Immature natural killer cell (primary cell): ENCODE measurements at regions not wholly inside any gene's neighbourhood (a gene's known extent, or its start where the extent isn't known, plus 50 kb on each side); places are given as distances from the start of the nearest gene placed in this dataset.
"Not testable (repeated sequence)": the region's sequence is repeated elsewhere in the genome, so short reads cannot be mapped to it uniquely, and the experiment has no call there.

Experiments
- DNase-seq, 3 donors: peaks; one replicate each; pipeline ENCODE4 v3.0.0; 2022; ENCODE audit warnings: mixed read lengths in 1 of 3
- H3K27ac Mint-ChIP-seq, 6 donors: one replicate each; pipeline ENCODE4 v1.8.0; 2020; ENCODE audit warnings: mixed read lengths in 6 of 6, mild to moderate bottlenecking in 5 of 6, inconsistent platforms in 4 of 6, moderate library complexity in 3 of 6
- H3K27me3 Mint-ChIP-seq, 3 donors: one replicate each; pipeline ENCODE4 v1.8.0; 2020 to 2021; ENCODE audit warnings: low read depth in 3 of 3, mild to moderate bottlenecking in 3 of 3, mixed read lengths in 3 of 3, moderate library complexity in 3 of 3, inconsistent platforms in 1 of 3
- H3K36me3 Mint-ChIP-seq, 3 donors: one replicate each; pipeline ENCODE4 v1.8.0; 2020; ENCODE audit warnings: mixed read lengths in 3 of 3, inconsistent platforms in 2 of 3, mild to moderate bottlenecking in 2 of 3
- H3K4me1 Mint-ChIP-seq, 2 donors: one replicate each; pipeline ENCODE4 v1.8.0; 2020; ENCODE audit warnings: inconsistent platforms in 2 of 2, mild to moderate bottlenecking in 2 of 2, mixed read lengths in 2 of 2, moderate library complexity in 1 of 2
- H3K4me3 Mint-ChIP-seq, 5 donors: one replicate each; pipeline ENCODE4 v1.8.0; 2020; ENCODE audit warnings: mild to moderate bottlenecking in 5 of 5, mixed read lengths in 5 of 5, inconsistent platforms in 3 of 5, moderate library complexity in 3 of 5
- H3K9me3 Mint-ChIP-seq, 6 donors: one replicate each; pipeline ENCODE4 v1.8.0; 2020; ENCODE audit warnings: mild to moderate bottlenecking in 6 of 6, mixed read lengths in 6 of 6, inconsistent platforms in 4 of 6, moderate library complexity in 3 of 6

DNA sequence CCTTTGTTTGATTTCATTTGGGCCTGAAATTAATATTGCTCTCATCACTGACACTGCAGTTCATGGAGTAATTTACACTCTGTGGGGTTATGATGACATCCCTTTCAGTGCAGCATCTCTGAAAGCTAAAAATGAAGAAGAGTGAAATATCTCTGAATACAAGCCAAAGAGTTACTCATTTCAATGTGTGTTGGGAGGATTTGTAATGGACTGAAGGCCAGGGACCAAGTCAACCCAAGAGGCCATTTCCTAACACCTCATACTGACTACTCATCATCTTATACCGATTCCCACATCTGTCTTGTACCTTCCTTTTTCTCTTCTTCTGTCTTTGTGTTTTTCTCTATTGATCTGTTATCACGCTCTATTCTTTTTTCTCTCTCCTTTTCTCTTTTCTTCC lies 374.4 kb upstream of the FRG1 start:
- H3K36me3 Mint-ChIP-seq, H3K4me3 Mint-ChIP-seq, H3K9me3 Mint-ChIP-seq, H3K27me3 Mint-ChIP-seq, DNase-seq, H3K4me1 Mint-ChIP-seq, H3K27ac Mint-ChIP-seq: not testable (repeated sequence)

DNA sequence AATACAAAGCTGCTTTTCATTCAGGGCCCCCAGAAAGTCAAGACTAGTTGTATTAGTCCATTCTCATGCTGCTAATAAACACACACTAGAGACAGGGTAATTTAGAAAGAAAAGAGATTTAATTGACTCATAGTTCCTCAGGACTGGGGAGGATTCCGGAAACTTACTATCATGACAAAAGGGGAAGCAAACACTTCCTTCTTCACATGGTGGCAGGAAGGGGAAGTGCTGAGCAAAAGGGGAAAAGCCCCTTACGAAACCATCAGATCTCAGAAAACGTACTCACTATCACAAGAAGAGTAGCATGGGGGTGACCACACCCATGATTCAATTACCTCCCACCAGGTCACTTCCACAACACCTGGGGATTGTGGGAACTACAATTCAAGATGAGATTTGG lies 373.8 kb upstream of the FRG1 start:
- H3K4me1 Mint-ChIP-seq, H3K27ac Mint-ChIP-seq, H3K36me3 Mint-ChIP-seq, H3K27me3 Mint-ChIP-seq, H3K4me3 Mint-ChIP-seq, H3K9me3 Mint-ChIP-seq: not testable (repeated sequence)
- DNase-seq, result peak in 1 of 3 donors; percentile 1

DNA sequence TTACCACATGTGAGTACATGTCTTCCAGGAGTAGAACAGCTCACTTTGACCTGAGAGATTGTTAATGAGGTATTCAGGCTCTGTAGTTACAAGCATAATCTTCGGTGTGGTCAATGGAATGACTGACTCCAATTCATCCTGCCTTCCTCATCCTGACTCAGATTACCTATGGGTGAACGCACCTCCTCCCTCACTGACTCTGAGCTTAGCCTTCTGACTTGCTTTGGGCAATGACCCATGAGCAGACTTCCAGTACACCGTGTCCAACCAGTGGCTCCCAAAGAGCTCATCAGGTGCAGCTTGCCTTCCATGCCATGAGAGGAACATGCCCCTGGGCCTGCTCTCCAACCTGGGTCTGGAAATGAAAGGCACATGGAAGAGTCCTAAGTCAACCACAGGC lies 361.0 kb upstream of the FRG1 start:
- H3K4me1 Mint-ChIP-seq, H3K4me3 Mint-ChIP-seq, DNase-seq, H3K27me3 Mint-ChIP-seq, H3K36me3 Mint-ChIP-seq, H3K27ac Mint-ChIP-seq: not testable (repeated sequence)
- peaks cover 5 to 24% (median 9%) of the 10 kb centered on the region in 6 donors for H3K9me3 Mint-ChIP-seq

DNA sequence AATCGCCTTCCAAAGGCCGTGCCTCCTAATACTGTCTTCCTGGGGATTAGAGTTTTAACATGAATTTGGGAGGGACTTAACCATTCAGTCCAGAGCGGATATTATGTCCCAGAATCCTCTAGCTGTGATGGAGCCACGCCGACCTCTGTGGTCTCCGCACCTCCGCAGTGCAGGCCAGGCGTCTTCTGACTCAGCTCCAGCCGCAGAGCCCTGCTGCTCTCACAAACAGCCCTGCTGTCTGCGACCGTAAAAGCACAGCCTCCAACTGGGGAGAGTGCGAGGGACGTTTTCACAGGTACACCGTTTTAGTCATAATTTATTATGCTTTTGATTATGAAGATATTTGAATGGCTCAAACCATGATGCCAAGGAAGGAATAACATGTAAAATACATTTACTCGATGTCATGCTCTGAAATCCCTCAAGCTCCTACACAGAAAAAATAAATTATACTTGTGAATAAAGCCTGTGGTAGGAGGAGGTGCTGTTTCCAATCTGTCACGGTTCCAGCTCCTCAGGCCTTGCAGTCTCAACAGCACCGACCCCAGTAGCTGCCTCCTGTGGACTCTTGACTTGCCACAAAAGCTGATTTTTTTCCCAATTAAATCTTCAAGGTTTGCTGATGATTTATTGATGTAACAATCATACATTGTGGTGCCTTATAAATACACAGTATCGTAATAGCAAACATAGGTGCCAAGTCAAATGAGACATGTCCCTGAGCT lies 353.6 kb upstream of the FRG1 start:
- H3K27ac Mint-ChIP-seq, DNase-seq, H3K27me3 Mint-ChIP-seq, H3K4me1 Mint-ChIP-seq, H3K36me3 Mint-ChIP-seq, H3K4me3 Mint-ChIP-seq: not testable (repeated sequence)
- peaks cover 3 to 21% (median 9%) of the 10 kb centered on the region in 6 donors for H3K9me3 Mint-ChIP-seq

DNA sequence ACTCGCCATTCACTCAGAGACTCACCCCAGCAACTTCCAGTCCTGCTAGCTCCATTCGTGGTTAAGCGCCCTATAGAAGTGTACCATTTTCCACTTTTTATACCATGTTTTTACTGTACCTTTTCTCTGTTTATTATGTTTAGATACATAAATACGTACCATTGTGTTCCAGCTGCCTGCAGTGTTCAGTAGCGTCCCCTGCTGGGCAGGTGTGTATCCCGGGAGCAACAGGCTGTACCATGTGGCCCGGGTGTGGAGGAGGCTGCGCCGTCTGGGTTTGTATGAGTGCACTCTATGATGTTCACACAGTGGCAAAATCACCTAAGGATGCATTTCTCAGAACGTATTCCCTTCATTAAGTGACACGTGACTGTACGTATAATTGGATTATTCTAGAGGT lies 351.5 kb upstream of the FRG1 start:
- DNase-seq, H3K4me1 Mint-ChIP-seq, H3K27me3 Mint-ChIP-seq, H3K4me3 Mint-ChIP-seq, H3K36me3 Mint-ChIP-seq, H3K27ac Mint-ChIP-seq: not testable (repeated sequence)
- H3K9me3 Mint-ChIP-seq, result peaks cover 2 to 16% (median 7%) of the 10 kb centered on the region in 6 donors

DNA sequence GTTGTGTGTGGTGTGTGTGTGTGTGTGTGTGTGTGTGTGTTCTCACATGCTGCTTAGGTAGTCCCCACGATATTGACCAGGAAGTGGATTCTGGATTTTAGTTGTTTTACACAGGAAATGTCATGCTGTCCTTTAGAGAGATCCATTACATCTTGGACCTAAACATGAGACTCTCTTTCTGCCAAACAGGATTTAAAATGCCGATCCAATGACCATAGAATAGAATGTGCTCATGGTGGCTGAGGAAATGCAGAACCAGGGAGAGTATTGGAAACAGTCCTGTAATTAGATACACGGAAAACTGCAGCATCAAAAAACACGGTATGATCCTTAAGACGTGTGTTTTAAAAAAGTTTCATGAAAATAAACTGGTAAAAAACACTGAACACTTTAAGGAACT lies 347.8 kb upstream of the FRG1 start:
- Mint-ChIP-seq H3K36me3 (no peaks in the 10 kb centered on the region), H3K4me1 (no peaks in the 10 kb centered on the region), H3K4me3 (no peak overlapping the region), H3K9me3 (peaks cover 3 to 28% (median 9%) of the 10 kb centered on the region in 6 donors), H3K27ac (no peak overlapping the region), H3K27me3 (no peaks in the 10 kb centered on the region)
- DNase-seq, result no peak

DNA sequence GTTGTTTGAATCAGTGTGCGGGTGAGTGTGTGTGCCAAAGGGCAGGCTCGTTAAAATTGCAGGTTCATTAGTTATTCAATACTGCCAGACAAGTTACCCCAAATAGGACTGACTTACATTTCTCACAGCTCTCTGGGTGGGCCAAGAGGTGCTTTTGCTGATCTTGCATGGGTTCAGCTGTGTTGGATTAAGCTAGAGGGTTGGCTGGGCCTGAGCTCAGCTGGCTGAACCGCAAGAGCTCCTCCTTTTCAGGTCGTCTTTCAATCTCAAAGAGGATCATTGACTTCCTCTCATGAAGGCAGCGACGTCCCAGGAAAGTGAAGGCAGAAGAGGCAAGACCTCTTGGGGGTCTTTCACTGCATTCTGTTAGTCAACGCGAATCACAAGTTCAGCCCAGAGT lies 343.3 kb upstream of the FRG1 start:
- H3K4me3 Mint-ChIP-seq, result no peak overlapping the region
- no peak overlapping the region for H3K27ac Mint-ChIP-seq
- H3K27me3 Mint-ChIP-seq, result no peaks in the 10 kb centered on the region
- H3K9me3 Mint-ChIP-seq, result peaks cover 6 to 37% (median 12%) of the 10 kb centered on the region in 6 donors
- no peaks in the 10 kb centered on the region for H3K36me3 Mint-ChIP-seq
- no peak for DNase-seq
- no peaks in the 10 kb centered on the region for H3K4me1 Mint-ChIP-seq

DNA sequence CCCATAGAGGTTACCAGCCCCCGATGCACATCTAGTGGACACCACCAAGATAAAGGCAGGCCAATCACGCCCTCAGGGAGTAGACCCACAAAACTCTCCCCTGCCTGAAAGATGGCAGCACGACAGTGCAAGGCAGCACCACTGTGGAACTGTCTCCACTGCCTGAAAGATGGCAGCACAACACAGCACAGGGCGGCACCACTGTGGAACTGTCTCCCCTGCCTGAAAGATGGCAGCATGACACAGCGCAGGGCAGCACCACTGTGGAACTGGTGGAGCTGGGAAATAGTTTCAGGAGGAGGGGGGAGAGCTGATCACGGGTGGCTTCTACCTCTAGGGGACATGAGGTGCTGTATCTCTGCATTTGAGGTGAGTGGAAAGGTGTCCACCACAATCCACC lies 340.4 kb upstream of the FRG1 start:
- Mint-ChIP-seq H3K4me1 (no peaks in the 10 kb centered on the region), H3K4me3 (no peak overlapping the region), H3K27me3 (no peaks in the 10 kb centered on the region), H3K9me3 (peaks cover 4 to 29% (median 12%) of the 10 kb centered on the region in 6 donors), H3K36me3 (no peaks in the 10 kb centered on the region), H3K27ac (no peak overlapping the region)
- no peak for DNase-seq

DNA sequence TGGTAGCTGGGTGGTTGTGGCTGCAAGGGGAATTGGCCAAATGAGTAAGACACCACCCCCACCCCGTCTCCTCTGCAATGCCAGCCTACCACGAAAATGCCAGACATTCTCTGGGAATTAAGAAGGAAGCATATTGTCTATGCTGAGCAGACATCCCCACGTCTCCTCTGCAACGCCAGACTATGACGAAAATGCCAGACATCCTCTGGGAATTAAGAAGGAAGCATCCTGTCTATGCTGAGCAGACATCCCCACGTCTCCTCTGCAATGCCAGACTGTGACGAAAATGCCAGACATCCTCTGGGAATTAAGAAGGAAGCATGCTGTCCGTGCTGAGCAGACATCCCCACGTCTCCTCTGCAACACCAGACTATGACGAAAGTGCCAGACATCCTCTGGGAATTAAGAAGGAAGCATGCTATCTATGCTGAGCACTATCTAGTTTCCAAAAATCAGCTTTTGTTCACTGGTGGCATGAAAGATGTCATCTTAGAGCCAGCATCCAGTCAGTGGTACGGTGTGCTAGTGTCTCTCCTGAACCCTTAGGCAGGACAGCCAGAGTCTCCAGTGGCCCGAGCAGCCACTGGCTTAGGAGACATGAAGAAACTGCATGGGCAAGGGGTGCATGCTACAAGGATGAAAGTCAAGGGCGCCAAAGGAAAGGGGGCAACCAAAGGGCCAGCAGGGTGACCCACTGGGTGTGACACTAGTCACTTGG lies 339.8 kb upstream of the FRG1 start:
- no peaks in the 10 kb centered on the region for H3K4me1 Mint-ChIP-seq
- no peaks in the 10 kb centered on the region for H3K36me3 Mint-ChIP-seq
- H3K27me3 Mint-ChIP-seq, result no peaks in the 10 kb centered on the region
- no peak overlapping the region for H3K4me3 Mint-ChIP-seq
- DNase-seq, result no peak
- H3K27ac Mint-ChIP-seq, result no peak overlapping the region
- H3K9me3 Mint-ChIP-seq, result peaks cover 2 to 29% (median 12%) of the 10 kb centered on the region in 6 donors

DNA sequence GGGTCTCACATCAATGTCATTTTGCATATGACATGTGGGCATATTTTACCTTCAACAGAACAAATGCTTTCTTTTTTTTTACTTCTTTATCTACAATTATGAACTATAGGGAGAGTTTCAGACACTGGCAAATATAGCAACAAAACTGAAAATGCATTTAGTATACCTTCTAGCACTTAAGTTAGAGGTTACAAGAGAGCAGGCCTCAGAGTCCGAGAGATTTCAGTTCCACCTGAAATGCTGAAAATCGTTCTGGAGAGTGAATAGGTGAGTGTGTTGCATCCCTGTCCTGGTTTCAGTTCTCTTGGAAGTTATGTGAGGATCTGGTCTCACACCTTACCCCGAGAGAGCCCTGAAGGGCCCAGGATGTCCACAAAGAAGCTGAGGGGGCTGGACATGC lies 337.8 kb upstream of the FRG1 start:
- H3K4me3 Mint-ChIP-seq, H3K27ac Mint-ChIP-seq, DNase-seq, H3K27me3 Mint-ChIP-seq, H3K36me3 Mint-ChIP-seq, H3K4me1 Mint-ChIP-seq: not testable (repeated sequence)
- peaks cover 2 to 17% (median 10%) of the 10 kb centered on the region in 6 donors for H3K9me3 Mint-ChIP-seq

DNA sequence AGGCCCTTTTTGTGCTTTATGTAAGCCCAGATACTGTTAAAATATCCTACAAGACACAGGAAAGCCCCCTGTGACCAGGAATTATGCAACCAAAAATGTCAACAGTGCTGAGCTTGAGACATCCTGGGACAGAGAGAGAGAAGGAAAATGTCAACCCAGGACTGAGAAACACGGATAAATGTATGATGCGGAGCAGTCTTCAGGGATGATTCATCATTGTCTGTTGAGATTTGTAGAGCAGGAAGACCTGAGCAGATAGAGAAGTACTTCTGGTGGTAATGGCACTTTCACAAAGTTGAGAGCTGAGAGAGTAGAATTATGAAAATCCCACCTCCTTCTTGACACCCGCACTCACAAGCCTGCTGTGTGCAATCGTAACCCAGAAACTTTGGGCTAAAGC lies 330.1 kb upstream of the FRG1 start:
- H3K36me3 Mint-ChIP-seq, H3K27me3 Mint-ChIP-seq, H3K4me3 Mint-ChIP-seq, H3K4me1 Mint-ChIP-seq, DNase-seq, H3K27ac Mint-ChIP-seq: not testable (repeated sequence)
- H3K9me3 Mint-ChIP-seq, result peaks cover 0 to 15% (median 5%) of the 10 kb centered on the region in 6 donors

DNA sequence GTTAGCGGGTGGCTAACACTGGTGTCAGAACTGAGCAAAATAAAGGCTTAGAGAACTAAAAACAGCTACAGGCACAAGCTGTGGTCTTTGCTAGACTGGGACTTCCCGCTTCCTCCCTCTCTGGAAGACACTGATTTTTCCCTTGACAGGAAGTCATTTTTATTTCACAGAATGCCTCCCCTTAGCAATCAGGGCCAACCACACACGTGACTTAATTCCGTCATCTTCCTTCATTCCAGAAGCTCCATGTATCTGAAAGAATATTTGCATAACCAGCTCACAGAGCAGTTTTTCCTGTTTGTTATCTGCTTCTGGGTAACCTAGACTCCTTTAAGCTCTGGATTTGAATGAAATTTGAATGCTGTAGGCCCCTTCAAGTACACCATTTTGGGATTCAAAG lies 327.5 kb upstream of the FRG1 start:
- H3K4me1 Mint-ChIP-seq, result no peaks in the 10 kb centered on the region
- no peak for DNase-seq
- H3K36me3 Mint-ChIP-seq, result no peaks in the 10 kb centered on the region
- no peak overlapping the region for H3K4me3 Mint-ChIP-seq
- peaks cover 0 to 15% (median 9%) of the 10 kb centered on the region in 6 donors for H3K9me3 Mint-ChIP-seq
- no peak overlapping the region for H3K27ac Mint-ChIP-seq
- no peaks in the 10 kb centered on the region for H3K27me3 Mint-ChIP-seq

DNA sequence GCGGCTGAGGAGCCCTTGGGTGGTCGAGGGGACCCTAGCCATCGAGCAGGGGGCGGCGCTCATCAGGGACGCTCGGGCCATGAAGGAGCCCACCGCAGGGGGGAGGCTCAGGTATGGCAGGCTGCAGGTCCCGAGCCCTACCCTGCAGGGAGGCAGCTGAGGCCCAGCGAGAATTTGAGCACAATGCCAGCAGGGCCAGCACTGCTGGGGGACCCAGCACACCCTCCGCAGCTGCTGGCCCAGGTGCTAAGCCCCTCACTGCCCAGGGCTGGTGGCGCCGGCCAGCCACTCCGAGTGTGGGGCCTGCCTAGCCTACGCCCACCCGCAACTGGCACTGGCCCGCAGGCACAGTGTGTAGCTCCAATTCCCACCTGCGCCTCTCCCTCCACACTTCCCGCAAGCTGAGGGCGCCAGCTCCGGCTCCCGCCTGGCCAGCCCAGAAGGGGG lies 325.4 kb upstream of the FRG1 start:
- H3K4me1 Mint-ChIP-seq, result no peaks in the 10 kb centered on the region
- no peak overlapping the region for H3K27ac Mint-ChIP-seq
- peaks cover 0 to 13% (median 8%) of the 10 kb centered on the region in 6 donors for H3K9me3 Mint-ChIP-seq
- no peaks in the 10 kb centered on the region for H3K36me3 Mint-ChIP-seq
- H3K4me3 Mint-ChIP-seq, result no peak overlapping the region
- DNase-seq, result no peak
- no peaks in the 10 kb centered on the region for H3K27me3 Mint-ChIP-seq

DNA sequence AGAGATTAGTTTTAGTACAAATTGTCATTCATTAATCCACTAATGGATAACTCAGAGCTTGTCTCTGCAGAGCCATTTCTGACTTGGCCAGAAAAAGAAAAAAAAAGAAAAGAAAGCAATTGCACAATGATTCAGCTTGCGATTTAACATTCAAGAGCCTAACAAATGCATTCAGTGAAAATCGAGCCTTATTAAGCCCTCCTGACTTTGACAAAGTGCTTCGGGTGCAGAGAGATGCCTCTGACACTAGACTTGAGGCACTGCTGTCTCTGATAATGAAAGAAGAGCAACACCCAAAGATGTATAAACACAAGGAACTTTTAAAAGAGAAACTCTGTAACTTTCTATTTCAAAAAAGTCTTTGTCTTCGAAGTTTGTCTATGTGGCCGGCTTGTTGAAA lies 322.9 kb upstream of the FRG1 start:
- not testable (repeated sequence) for DNase-seq, H3K36me3 Mint-ChIP-seq, H3K4me1 Mint-ChIP-seq, H3K27ac Mint-ChIP-seq, H3K4me3 Mint-ChIP-seq, H3K27me3 Mint-ChIP-seq
- H3K9me3 Mint-ChIP-seq, result peaks cover 0 to 13% (median 5%) of the 10 kb centered on the region in 6 donors
